ENCODE measurements at regions not wholly inside any gene's neighbourhood (a gene's known extent, or its start where the extent isn't known, plus 50 kb on each side); places are given as distances from the start of the nearest gene placed in this dataset.

- peaks cover 36% of the 10 kb centered on the region for H3K27me3 Mint-ChIP-seq
- ATAC-seq (no peak), DNase-seq (no peak)
- no peaks in the 10 kb centered on the region for H3K36me3 Mint-ChIP-seq (ENCODE audit: low read depth)
- H3K4me1 Mint-ChIP-seq = no peaks in the 10 kb centered on the region
- H3K4me3 Mint-ChIP-seq = no peak overlapping the region
- no peak overlapping the region for H3K27ac Mint-ChIP-seq
- H3K9me3 ChIP-seq (ENCODE audit: control insufficient read depth, low read length, poor library complexity, severe bottlenecking) = no peaks in the 10 kb centered on the region
Measured at GRCh38 chr2:62586981-62587380, 81.0 kb upstream of the TMEM17 start.

- H3K4me3 Mint-ChIP-seq = no peak overlapping the region
- no peaks in the 10 kb centered on the region for H3K36me3 Mint-ChIP-seq (ENCODE audit: low read depth)
- H3K27me3 Mint-ChIP-seq = peaks cover 9% of the 10 kb centered on the region
- DNase-seq = no peak
- no peaks in the 10 kb centered on the region for H3K4me1 Mint-ChIP-seq
- ATAC-seq = no peak
- no peak overlapping the region for H3K27ac Mint-ChIP-seq
- H3K9me3 ChIP-seq (ENCODE audit: control insufficient read depth, low read length, poor library complexity, severe bottlenecking) = no peaks in the 10 kb centered on the region
Measured at GRCh38 chr2:62578803-62579640, 73.0 kb upstream of the TMEM17 start.

- no peak for ATAC-seq
- no peak overlapping the region for H3K4me3 Mint-ChIP-seq
- no peaks in the 10 kb centered on the region for H3K9me3 ChIP-seq (ENCODE audit: control insufficient read depth, low read length, poor library complexity, severe bottlenecking)
- no peak for DNase-seq
- no peak overlapping the region for H3K27ac Mint-ChIP-seq
- no peaks in the 10 kb centered on the region for H3K36me3 Mint-ChIP-seq (ENCODE audit: low read depth)
- no peaks in the 10 kb centered on the region for H3K4me1 Mint-ChIP-seq
- H3K27me3 Mint-ChIP-seq = peaks cover 17% of the 10 kb centered on the region
Measured at GRCh38 chr2:62577994-62578781, 72.2 kb upstream of the TMEM17 start.

- no peak for DNase-seq
- Mint-ChIP-seq H3K27ac (no peak overlapping the region), H3K4me1 (no peaks in the 10 kb centered on the region), H3K27me3 (peaks cover 31% of the 10 kb centered on the region), H3K4me3 (no peak overlapping the region), H3K36me3 (ENCODE audit: low read depth) (no peaks in the 10 kb centered on the region)
- ATAC-seq = no peak
- no peaks in the 10 kb centered on the region for H3K9me3 ChIP-seq (ENCODE audit: control insufficient read depth, low read length, poor library complexity, severe bottlenecking)
Measured at GRCh38 chr2:62576276-62576939, 70.4 kb upstream of the TMEM17 start.

GRCh38 chr2:62573936-62574335 lies 67.9 kb upstream of the TMEM17 start:
- peaks cover 48% of the 10 kb centered on the region for H3K27me3 Mint-ChIP-seq
- no peak for DNase-seq
- ATAC-seq = no peak
- H3K4me3 Mint-ChIP-seq = no peak overlapping the region
- H3K9me3 ChIP-seq (ENCODE audit: control insufficient read depth, low read length, poor library complexity, severe bottlenecking) = no peaks in the 10 kb centered on the region
- H3K27ac Mint-ChIP-seq = no peak overlapping the region
- no peaks in the 10 kb centered on the region for H3K36me3 Mint-ChIP-seq (ENCODE audit: low read depth)
- peaks cover 4% of the 10 kb centered on the region for H3K4me1 Mint-ChIP-seq

GRCh38 chr2:62573137-62573731 lies 67.2 kb upstream of the TMEM17 start:
- no peak overlapping the region for H3K27ac Mint-ChIP-seq
- no peak for DNase-seq
- no peaks in the 10 kb centered on the region for H3K36me3 Mint-ChIP-seq (ENCODE audit: low read depth)
- no peaks in the 10 kb centered on the region for H3K9me3 ChIP-seq (ENCODE audit: control insufficient read depth, low read length, poor library complexity, severe bottlenecking)
- peaks cover 52% of the 10 kb centered on the region for H3K27me3 Mint-ChIP-seq
- H3K4me1 Mint-ChIP-seq = peaks cover 4% of the 10 kb centered on the region
- no peak for ATAC-seq
- no peak overlapping the region for H3K4me3 Mint-ChIP-seq

- no peak for ATAC-seq
- H3K9me3 ChIP-seq (ENCODE audit: control insufficient read depth, low read length, poor library complexity, severe bottlenecking) = no peaks in the 10 kb centered on the region
- Mint-ChIP-seq H3K4me1 (peaks cover 6% of the 10 kb centered on the region), H3K36me3 (ENCODE audit: low read depth) (no peaks in the 10 kb centered on the region), H3K27me3 (peaks cover 64% of the 10 kb centered on the region), H3K4me3 (no peak overlapping the region), H3K27ac (no peak overlapping the region)
- no peak for DNase-seq
Measured at GRCh38 chr2:62570861-62571698, 65.1 kb upstream of the TMEM17 start.

GRCh38 chr2:62569907-62570841 lies 64.2 kb upstream of the TMEM17 start:
- H3K27me3 Mint-ChIP-seq = peaks cover 64% of the 10 kb centered on the region
- ATAC-seq = no peak
- no peak overlapping the region for H3K4me3 Mint-ChIP-seq
- H3K36me3 Mint-ChIP-seq (ENCODE audit: low read depth) = no peaks in the 10 kb centered on the region
- H3K27ac Mint-ChIP-seq = no peak overlapping the region
- no peaks in the 10 kb centered on the region for H3K9me3 ChIP-seq (ENCODE audit: control insufficient read depth, low read length, poor library complexity, severe bottlenecking)
- no peak for DNase-seq
- peaks cover 6% of the 10 kb centered on the region for H3K4me1 Mint-ChIP-seq

- H3K4me1 Mint-ChIP-seq = peaks cover 6% of the 10 kb centered on the region
- no peak overlapping the region for H3K27ac Mint-ChIP-seq
- H3K9me3 ChIP-seq (ENCODE audit: control insufficient read depth, low read length, poor library complexity, severe bottlenecking) = no peaks in the 10 kb centered on the region
- no peaks in the 10 kb centered on the region for H3K36me3 Mint-ChIP-seq (ENCODE audit: low read depth)
- ATAC-seq (no peak), DNase-seq (no peak)
- H3K27me3 Mint-ChIP-seq = peaks cover 57% of the 10 kb centered on the region
- no peak overlapping the region for H3K4me3 Mint-ChIP-seq
Measured at GRCh38 chr2:62568983-62569837, 63.2 kb upstream of the TMEM17 start.

GRCh38 chr2:62568074-62568473 lies 62.1 kb upstream of the TMEM17 start:
- no peak overlapping the region for H3K27ac Mint-ChIP-seq
- no peak for DNase-seq

GRCh38 chr2:62567669-62568068 lies 61.7 kb upstream of the TMEM17 start:
- ATAC-seq (no peak), DNase-seq (no peak)
- Mint-ChIP-seq H3K27me3 (peaks cover 49% of the 10 kb centered on the region), H3K36me3 (ENCODE audit: low read depth) (no peaks in the 10 kb centered on the region), H3K4me3 (no peak overlapping the region), H3K4me1 (peaks cover 8% of the 10 kb centered on the region), H3K27ac (no peak overlapping the region)
- H3K9me3 ChIP-seq (ENCODE audit: control insufficient read depth, low read length, poor library complexity, severe bottlenecking) = no peaks in the 10 kb centered on the region

More at GRCh38 chr2:62568074-62568473, 62.1 kb upstream of the TMEM17 start:
- Mint-ChIP-seq H3K4me1 (peaks cover 6% of the 10 kb centered on the region), H3K27me3 (peaks cover 50% of the 10 kb centered on the region), H3K4me3 (no peak overlapping the region), H3K36me3 (ENCODE audit: low read depth) (no peaks in the 10 kb centered on the region)
- no peak for ATAC-seq
- no peaks in the 10 kb centered on the region for H3K9me3 ChIP-seq (ENCODE audit: control insufficient read depth, low read length, poor library complexity, severe bottlenecking)

All from T-helper 17 cell (primary cell).